GM18870 (cell line): ENCODE measurements at regions not wholly inside any gene's neighbourhood (a gene's known extent, or its start where the extent isn't known, plus 50 kb on each side); places are given as distances from the start of the nearest gene placed in this dataset.
A peak's percentile ranks its signal among the peaks of the same experiment; 100 is the strongest.

Experiments used
- ATAC-seq: cut with Tn5 transposase; IDR thresholded peaks from one replicate; pipeline ENCODE4 v1.9.1; 2021; ENCODE audit warnings: moderate library complexity; ENCODE audit not compliant: unreplicated experiment

GRCh38 chr2:217419055-217419671 lies 559.3 kb upstream of the TNP1 start:
- no peak for ATAC-seq

- ATAC-seq, result no peak
Observed at GRCh38 chr2:217418544-217418943, 558.7 kb upstream of the TNP1 start.

GRCh38 chr2:217418090-217418489 lies 558.2 kb upstream of the TNP1 start:
- no peak for ATAC-seq

GRCh38 chr2:217417536-217417935 lies 557.7 kb upstream of the TNP1 start:
- no peak for ATAC-seq

- ATAC-seq, result peak; percentile 96
Observed at GRCh38 chr2:217415316-217415715, 555.5 kb upstream of the TNP1 start.

GRCh38 chr2:217414429-217414828 lies 554.6 kb upstream of the TNP1 start:
- ATAC-seq, result no peak

- ATAC-seq, result no peak
Observed at GRCh38 chr2:217413193-217413592, 553.3 kb upstream of the TNP1 start.

GRCh38 chr2:217412721-217413120 lies 552.9 kb upstream of the TNP1 start:
- no peak for ATAC-seq

- no peak for ATAC-seq
Observed at GRCh38 chr2:217412277-217412676, 552.4 kb upstream of the TNP1 start.

GRCh38 chr2:217410681-217410960 lies 550.8 kb upstream of the TNP1 start:
- no peak for ATAC-seq

- ATAC-seq, result no peak
Observed at GRCh38 chr2:217409949-217410680, 550.3 kb upstream of the TNP1 start.

- ATAC-seq, result no peak
Observed at GRCh38 chr2:217407362-217407761, 547.5 kb upstream of the TNP1 start.

GRCh38 chr2:217404236-217404760 lies 544.4 kb upstream of the TNP1 start:
- ATAC-seq, result no peak

- no peak for ATAC-seq
Observed at GRCh38 chr2:217402761-217403383, 543.0 kb upstream of the TNP1 start.

- no peak for ATAC-seq
Observed at GRCh38 chr2:217402144-217402543, 542.3 kb upstream of the TNP1 start.

- no peak for ATAC-seq
Observed at GRCh38 chr2:217399291-217399690, 539.4 kb upstream of the TNP1 start.

GRCh38 chr2:217398860-217399259 lies 539.0 kb upstream of the TNP1 start:
- ATAC-seq, result no peak

GRCh38 chr2:217398101-217398500 lies 538.2 kb upstream of the TNP1 start:
- ATAC-seq, result no peak

GRCh38 chr2:217396586-217396985 lies 536.7 kb upstream of the TNP1 start:
- ATAC-seq, result no peak

GRCh38 chr2:217396165-217396564 lies 536.3 kb upstream of the TNP1 start:
- ATAC-seq, result no peak

- no peak for ATAC-seq
Observed at GRCh38 chr2:217394510-217395351, 534.9 kb upstream of the TNP1 start.
